ENCODE measurements at regions not wholly inside any gene's neighbourhood (a gene's known extent, or its start where the extent isn't known, plus 50 kb on each side); places are given as distances from the start of the nearest gene placed in this dataset.

- no peak overlapping the region for H3K27ac ChIP-seq
- TF ChIP-seq CTCF (IDR thresholded peaks at IDR 0.05), result no peak
- no peak overlapping the region for H3K4me3 ChIP-seq
- no peak for DNase-seq (ENCODE audit: low spot score in 2 of 2)
- H3K36me3 ChIP-seq, result no peaks in the 10 kb centered on the region
- no peaks in the 10 kb centered on the region for H3K9me3 ChIP-seq
- intact Hi-C loops (cut with DNase I), result no loop called here
- no peaks in the 10 kb centered on the region for H3K27me3 ChIP-seq
- H3K4me1 ChIP-seq, result no peaks in the 10 kb centered on the region
These were observed 352.6 kb upstream of the NDN start for GRCh38 chr15:24039683-24040082.

GRCh38 chr15:24054547-24055245 is 367.6 kb upstream of the NDN start:
- intact Hi-C loops (cut with DNase I), result no loop called here
- TF ChIP-seq CTCF (IDR thresholded peaks at IDR 0.05), result no peak
- H3K27me3 ChIP-seq, result no peaks in the 10 kb centered on the region
- no peaks in the 10 kb centered on the region for H3K9me3 ChIP-seq
- H3K4me1 ChIP-seq, result no peaks in the 10 kb centered on the region
- H3K27ac ChIP-seq, result no peak overlapping the region
- DNase-seq (ENCODE audit: low spot score in 2 of 2), result no peak
- no peak overlapping the region for H3K4me3 ChIP-seq
- H3K36me3 ChIP-seq, result no peaks in the 10 kb centered on the region

GRCh38 chr15:24067733-24068501 is 380.8 kb upstream of the NDN start:
- no peak for TF ChIP-seq CTCF (IDR thresholded peaks at IDR 0.05)
- intact Hi-C loops (cut with DNase I), result no loop called here
- Histone ChIP-seq H3K27me3 (no peaks in the 10 kb centered on the region), H3K36me3 (no peaks in the 10 kb centered on the region), H3K4me1 (no peaks in the 10 kb centered on the region), H3K9me3 (no peaks in the 10 kb centered on the region), H3K27ac (no peak overlapping the region), H3K4me3 (no peak overlapping the region)
- DNase-seq (ENCODE audit: low spot score in 2 of 2), result no peak

- Histone ChIP-seq H3K36me3 (no peaks in the 10 kb centered on the region), H3K27me3 (no peaks in the 10 kb centered on the region), H3K4me3 (no peak overlapping the region), H3K9me3 (peaks cover 0 to 7% of the 10 kb centered on the region in 2 donors), H3K27ac (no peak overlapping the region), H3K4me1 (no peaks in the 10 kb centered on the region)
- no peak for TF ChIP-seq CTCF (IDR thresholded peaks at IDR 0.05)
- DNase-seq (ENCODE audit: low spot score in 2 of 2), result no peak
- intact Hi-C loops (cut with DNase I), result no loop called here
These were observed 388.4 kb upstream of the NDN start for GRCh38 chr15:24075420-24076089.

- H3K4me1 ChIP-seq, result no peaks in the 10 kb centered on the region
- no peak overlapping the region for H3K4me3 ChIP-seq
- intact Hi-C loops (cut with DNase I), result no loop called here
- no peak for TF ChIP-seq CTCF (IDR thresholded peaks at IDR 0.05)
- no peak for DNase-seq (ENCODE audit: low spot score in 2 of 2)
- no peaks in the 10 kb centered on the region for H3K27me3 ChIP-seq
- H3K27ac ChIP-seq, result no peak overlapping the region
- no peaks in the 10 kb centered on the region for H3K36me3 ChIP-seq
- H3K9me3 ChIP-seq, result peaks cover 0 to 7% of the 10 kb centered on the region in 2 donors
These were observed 389.1 kb upstream of the NDN start for GRCh38 chr15:24076090-24076784.

Measured in ascending aorta (tissue), 2 donors.